T-helper 1 cell treated with Interleukin-12 subunit alpha and Interleukin-12 subunit beta and Interleukin-4 antibody, amounts not matched to agents 30 μg/mL and 1 μg/mL, for 36 hours (primary cell): ENCODE measurements at regions not wholly inside any gene's neighbourhood (a gene's known extent, or its start where the extent isn't known, plus 50 kb on each side); places are given as distances from the start of the nearest gene placed in this dataset.

Experiments
- H3K27ac Mint-ChIP-seq: one replicate; pipeline ENCODE4 v1.8.0; 2021; ENCODE audit warnings: mild to moderate bottlenecking, mixed read lengths
- H3K27me3 Mint-ChIP-seq: one replicate; pipeline ENCODE4 v1.8.0; 2021; ENCODE audit warnings: low read depth, mixed read lengths
- H3K36me3 Mint-ChIP-seq: one replicate; pipeline ENCODE4 v1.8.0; 2021; ENCODE audit warnings: low read depth, mixed read lengths
- H3K4me1 Mint-ChIP-seq: one replicate; pipeline ENCODE4 v1.8.0; 2021; ENCODE audit warnings: low read depth, mixed read lengths
- H3K4me3 Mint-ChIP-seq: one replicate; pipeline ENCODE4 v1.8.0; 2021; ENCODE audit warnings: mild to moderate bottlenecking, moderate library complexity, mixed read lengths
- H3K9me3 Mint-ChIP-seq: one replicate; pipeline ENCODE4 v1.8.0; 2021; ENCODE audit warnings: mixed read lengths

DNA sequence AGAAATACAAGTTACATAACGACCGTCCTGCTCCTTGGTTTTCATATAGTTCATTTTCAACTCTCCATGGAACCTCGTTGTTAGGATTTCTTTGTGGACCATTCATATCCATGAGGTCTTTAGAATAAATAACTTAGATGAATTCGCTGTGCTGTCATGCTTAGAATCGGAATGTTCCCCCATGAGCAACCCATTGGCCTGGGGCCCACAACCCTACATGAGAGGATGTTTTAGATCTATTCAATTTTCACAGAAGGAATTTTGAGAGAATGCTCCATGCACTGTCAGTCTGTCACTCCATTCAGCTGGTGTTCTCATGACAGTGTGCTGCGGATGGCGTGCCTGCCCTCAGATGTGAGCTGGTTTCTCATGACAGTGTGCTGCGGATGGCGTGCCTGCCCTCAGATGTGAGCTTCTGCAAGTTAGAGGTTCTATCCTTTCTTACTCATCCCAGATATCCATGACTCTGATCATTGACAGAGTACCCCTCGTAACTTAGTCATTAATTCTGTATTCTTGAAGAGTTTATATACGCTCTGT is 1193.1 kb downstream of the EFNB2 start:
- H3K27ac Mint-ChIP-seq: no peak overlapping the region
- H3K4me1 Mint-ChIP-seq: no peaks in the 10 kb centered on the region
- H3K27me3 Mint-ChIP-seq: no peaks in the 10 kb centered on the region
- H3K36me3 Mint-ChIP-seq: no peaks in the 10 kb centered on the region
- no peaks in the 10 kb centered on the region for H3K9me3 Mint-ChIP-seq
- H3K4me3 Mint-ChIP-seq: no peak overlapping the region

DNA sequence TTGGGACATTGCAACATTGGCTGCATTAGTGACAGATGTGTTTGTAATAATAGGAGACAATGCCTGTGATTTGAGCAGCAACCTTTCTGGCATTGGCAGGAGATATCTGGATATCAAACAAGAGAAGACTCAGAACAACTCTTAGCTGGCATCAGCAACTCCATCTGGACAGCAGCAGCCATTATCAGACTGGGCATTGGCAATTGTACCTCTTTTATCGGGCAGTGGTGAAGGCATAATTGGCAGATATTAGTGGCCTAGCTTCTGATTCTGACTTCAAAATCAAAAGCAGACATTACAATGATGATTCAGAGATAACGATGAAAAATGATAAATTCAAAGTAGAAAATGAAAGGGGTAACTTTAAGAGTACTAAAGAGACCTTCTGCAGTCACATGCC is 1193.7 kb downstream of the EFNB2 start:
- Mint-ChIP-seq H3K4me3 (no peak overlapping the region), H3K36me3 (no peaks in the 10 kb centered on the region), H3K27me3 (no peaks in the 10 kb centered on the region), H3K4me1 (no peaks in the 10 kb centered on the region), H3K27ac (no peak overlapping the region), H3K9me3 (no peaks in the 10 kb centered on the region)

DNA sequence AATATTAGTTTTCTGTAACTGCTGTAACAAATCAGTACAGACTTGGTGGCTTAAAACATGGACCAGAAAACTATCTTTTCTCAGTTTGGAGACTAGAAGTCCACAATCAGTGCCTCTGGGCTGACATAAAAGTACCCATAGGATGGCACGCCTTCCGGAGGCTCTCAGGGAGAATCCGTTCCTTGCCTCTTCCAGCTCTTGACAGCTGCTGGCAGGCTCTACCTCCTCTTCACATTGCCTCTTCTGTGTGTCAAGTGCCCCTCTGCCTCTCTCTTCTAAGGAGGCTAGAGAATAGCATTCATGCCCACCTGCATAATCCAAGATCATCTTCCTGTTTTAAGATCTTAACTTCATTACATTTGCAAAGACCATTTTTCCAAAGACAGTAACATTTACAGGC is 1194.2 kb downstream of the EFNB2 start:
- Mint-ChIP-seq H3K27me3 (no peaks in the 10 kb centered on the region), H3K9me3 (no peaks in the 10 kb centered on the region), H3K27ac (no peak overlapping the region), H3K4me3 (no peak overlapping the region), H3K4me1 (no peaks in the 10 kb centered on the region), H3K36me3 (no peaks in the 10 kb centered on the region)

DNA sequence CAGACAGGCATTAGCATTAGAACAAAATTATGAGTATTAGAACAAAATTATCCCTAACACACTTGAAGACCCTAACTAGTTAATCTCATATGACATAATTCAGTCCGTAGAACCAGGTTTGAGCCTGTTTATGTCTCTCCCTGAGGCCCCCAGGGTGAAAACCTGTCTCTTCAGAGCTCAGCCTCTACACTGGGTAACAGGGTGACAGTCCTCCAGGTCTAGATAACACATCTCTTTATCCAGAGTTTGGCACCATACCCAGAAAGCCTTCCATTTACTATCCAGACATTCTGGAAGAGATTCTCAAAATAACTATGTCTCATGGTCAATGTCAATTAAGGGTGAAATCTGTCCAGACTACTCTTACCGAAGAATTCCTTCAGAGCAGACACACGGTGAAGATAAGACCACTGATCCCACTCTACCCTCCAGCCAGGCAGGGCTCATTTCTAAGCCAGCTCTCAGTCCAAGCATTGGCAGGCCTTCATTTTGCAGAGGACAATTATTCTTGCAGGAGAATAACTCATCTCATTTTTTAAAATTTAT is 1195.3 kb downstream of the EFNB2 start:
- Mint-ChIP-seq H3K27ac (no peak overlapping the region), H3K9me3 (no peaks in the 10 kb centered on the region), H3K27me3 (no peaks in the 10 kb centered on the region), H3K36me3 (no peaks in the 10 kb centered on the region), H3K4me1 (no peaks in the 10 kb centered on the region), H3K4me3 (no peak overlapping the region)

DNA sequence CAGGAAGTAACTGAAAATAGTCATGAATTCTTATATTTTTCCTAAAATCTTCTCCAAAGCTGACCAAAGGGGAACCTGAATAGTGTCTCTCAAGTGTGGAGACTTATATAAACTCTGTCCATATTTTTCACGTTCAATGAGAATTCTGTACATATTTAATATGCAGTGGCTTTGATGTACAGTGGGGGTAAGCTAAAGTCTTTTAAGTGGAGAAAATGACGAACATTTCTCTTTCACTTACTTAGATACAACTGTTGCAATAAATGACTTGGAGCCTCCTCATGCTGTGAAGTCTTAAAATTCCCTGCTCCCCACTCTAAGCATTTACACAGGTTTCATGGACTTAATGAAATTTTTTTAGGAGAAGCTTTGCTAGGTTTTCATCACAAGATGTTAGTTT is 1196.7 kb downstream of the EFNB2 start:
- no peaks in the 10 kb centered on the region for H3K9me3 Mint-ChIP-seq

DNA sequence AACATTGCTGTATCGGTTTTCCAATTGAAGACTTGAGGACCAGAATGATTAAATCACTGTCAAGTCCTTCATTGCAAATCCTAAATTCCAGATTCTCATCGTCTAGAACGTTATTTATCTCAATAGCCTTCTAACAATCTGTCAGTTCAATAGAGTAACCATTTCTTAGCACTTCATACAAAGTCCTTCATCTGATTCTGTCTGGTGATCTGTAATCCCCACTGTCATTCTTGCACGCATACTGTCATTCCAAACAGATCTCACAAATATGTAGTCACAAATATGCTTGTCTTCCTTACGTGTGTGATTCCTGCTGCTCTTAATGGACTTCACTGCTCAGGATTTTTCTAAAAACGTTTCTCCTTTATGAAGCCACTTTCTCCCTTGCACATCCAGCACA is 1197.5 kb downstream of the EFNB2 start:
- Mint-ChIP-seq H3K36me3 (no peaks in the 10 kb centered on the region), H3K27ac (no peak overlapping the region), H3K4me3 (no peak overlapping the region), H3K4me1 (no peaks in the 10 kb centered on the region), H3K27me3 (no peaks in the 10 kb centered on the region), H3K9me3 (no peaks in the 10 kb centered on the region)

More for the DNA sequence above, 1196.7 kb downstream of the EFNB2 start:
- H3K36me3 Mint-ChIP-seq: no peaks in the 10 kb centered on the region
- H3K4me3 Mint-ChIP-seq: no peak overlapping the region
- H3K27ac Mint-ChIP-seq: no peak overlapping the region
- H3K27me3 Mint-ChIP-seq: no peaks in the 10 kb centered on the region
- H3K4me1 Mint-ChIP-seq: no peaks in the 10 kb centered on the region

DNA sequence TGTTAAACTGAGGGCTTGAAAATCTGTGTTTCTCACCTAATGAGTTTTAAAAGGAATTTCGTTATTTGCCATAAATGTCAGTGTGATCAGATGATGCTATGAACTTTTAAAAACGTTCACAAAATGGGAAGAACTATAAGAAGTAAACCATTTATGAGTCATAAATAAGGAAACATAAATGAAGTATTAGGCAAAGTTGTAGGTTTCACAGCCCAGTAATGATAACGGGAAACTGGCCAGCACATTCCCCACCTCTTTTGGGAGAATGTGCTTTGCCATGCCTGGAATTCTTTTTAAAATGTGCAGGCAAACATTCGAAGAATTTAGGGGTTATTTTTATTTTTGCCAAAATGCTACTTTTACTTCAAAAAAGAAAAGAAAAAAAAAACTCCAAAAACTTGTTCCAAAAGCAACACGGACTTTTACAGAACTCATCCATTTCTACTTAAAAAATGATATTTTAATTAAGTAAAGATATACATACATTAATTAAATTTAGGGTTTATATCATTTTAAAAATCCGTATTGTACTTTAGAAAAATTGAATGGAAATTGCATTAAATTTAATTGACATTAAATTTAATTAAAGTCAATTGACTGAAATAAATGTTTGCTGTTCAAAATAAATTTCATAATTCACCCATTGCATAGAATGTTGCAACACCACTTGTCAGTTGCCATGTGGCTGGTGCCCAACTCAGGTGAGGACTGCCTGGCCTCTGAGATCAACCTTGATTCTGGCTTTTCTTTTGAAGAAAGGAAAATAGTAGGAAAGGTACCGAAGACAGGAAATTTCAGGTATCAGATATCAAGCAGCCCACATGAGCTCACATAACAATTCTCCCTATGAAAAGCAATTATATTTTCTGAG is 1198.5 kb downstream of the EFNB2 start:
- Mint-ChIP-seq H3K9me3 (no peaks in the 10 kb centered on the region), H3K4me1 (no peaks in the 10 kb centered on the region), H3K27ac (no peak overlapping the region), H3K27me3 (no peaks in the 10 kb centered on the region), H3K36me3 (no peaks in the 10 kb centered on the region), H3K4me3 (no peak overlapping the region)

DNA sequence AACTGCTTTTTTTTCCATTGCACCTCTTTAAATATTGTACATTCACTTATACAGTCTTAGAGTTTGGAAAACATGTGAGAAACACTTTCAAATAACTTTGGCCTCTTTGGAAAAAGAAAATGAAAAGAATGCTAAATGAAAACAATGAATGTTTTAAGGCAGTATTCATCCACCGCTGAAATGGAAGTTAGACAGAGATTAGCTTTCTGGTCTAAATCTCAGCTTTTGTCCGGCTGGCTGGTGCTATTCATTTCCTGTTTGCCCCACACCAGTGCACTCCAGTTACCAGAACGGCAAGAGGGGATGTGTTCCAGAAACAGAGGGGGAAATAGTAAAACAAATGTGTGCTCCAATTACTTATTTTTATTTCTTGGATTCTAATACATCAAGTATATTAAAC is 1201.3 kb downstream of the EFNB2 start:
- Mint-ChIP-seq H3K27me3 (no peaks in the 10 kb centered on the region), H3K36me3 (no peaks in the 10 kb centered on the region), H3K9me3 (no peaks in the 10 kb centered on the region), H3K27ac (no peak overlapping the region), H3K4me3 (no peak overlapping the region), H3K4me1 (no peaks in the 10 kb centered on the region)

- Mint-ChIP-seq H3K4me3 (no peak overlapping the region), H3K9me3 (no peaks in the 10 kb centered on the region), H3K4me1 (no peaks in the 10 kb centered on the region), H3K27ac (no peak overlapping the region), H3K27me3 (no peaks in the 10 kb centered on the region), H3K36me3 (no peaks in the 10 kb centered on the region)
Observed at GRCh38 chr13:105333416-105333815, 1202.0 kb downstream of the EFNB2 start.

- Mint-ChIP-seq H3K27ac (no peak overlapping the region), H3K36me3 (no peaks in the 10 kb centered on the region), H3K9me3 (no peaks in the 10 kb centered on the region), H3K4me3 (no peak overlapping the region), H3K27me3 (no peaks in the 10 kb centered on the region), H3K4me1 (no peaks in the 10 kb centered on the region)
Observed at GRCh38 chr13:105329359-105329758, 1206.1 kb downstream of the EFNB2 start.

- H3K27me3 Mint-ChIP-seq: no peaks in the 10 kb centered on the region
- H3K9me3 Mint-ChIP-seq: no peaks in the 10 kb centered on the region
- no peak overlapping the region for H3K27ac Mint-ChIP-seq
- no peak overlapping the region for H3K4me3 Mint-ChIP-seq
- H3K4me1 Mint-ChIP-seq: no peaks in the 10 kb centered on the region
- H3K36me3 Mint-ChIP-seq: no peaks in the 10 kb centered on the region
Observed at GRCh38 chr13:105328212-105328611, 1207.2 kb downstream of the EFNB2 start.

DNA sequence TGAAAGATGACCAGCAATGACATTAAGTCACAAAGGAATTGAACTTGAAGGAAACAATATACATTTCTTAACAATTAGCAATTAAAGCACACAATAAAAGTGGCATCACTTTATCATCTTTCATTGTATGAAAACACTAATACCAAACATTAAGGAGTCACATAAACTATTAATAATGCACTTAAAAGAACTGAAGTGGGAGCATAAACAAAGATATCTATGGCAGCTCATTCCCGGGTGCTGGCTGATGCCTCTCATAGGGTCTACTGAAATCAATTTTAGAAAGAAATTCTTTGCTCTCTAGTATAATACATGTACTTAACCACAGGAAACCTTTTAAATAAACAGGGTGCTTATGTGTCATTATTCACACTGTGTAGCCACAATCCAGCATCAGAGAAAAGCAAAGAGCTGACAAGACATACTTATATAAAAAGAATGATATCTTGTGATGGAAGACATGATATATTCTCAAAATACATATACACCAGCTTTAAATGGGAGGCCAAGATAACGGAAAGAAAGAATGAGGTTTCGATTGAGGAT is 1207.8 kb downstream of the EFNB2 start:
- H3K27ac Mint-ChIP-seq: no peak overlapping the region
- H3K9me3 Mint-ChIP-seq: no peaks in the 10 kb centered on the region
- H3K4me1 Mint-ChIP-seq: no peaks in the 10 kb centered on the region
- H3K36me3 Mint-ChIP-seq: no peaks in the 10 kb centered on the region
- H3K4me3 Mint-ChIP-seq: no peak overlapping the region
- H3K27me3 Mint-ChIP-seq: no peaks in the 10 kb centered on the region

DNA sequence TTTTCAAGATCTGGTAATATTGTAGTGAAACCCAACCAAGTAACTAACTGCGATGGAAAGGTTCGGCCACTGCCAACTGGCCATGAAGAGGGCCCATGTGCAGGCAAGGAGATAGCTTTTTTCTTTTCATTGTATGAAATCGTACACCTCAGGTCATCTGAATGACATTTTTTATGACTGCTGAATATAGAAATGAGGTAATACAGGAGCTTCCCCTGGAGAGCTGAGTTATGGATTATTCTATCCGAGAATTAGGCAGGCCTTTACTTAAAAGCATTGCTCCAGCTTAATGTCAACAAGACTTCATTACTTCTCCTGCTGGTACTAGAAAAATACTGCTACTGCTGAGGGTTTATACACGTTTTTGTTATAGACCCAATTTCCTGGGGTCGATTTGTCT is 1215.6 kb downstream of the EFNB2 start:
- H3K27ac Mint-ChIP-seq: no peak overlapping the region
- no peaks in the 10 kb centered on the region for H3K4me1 Mint-ChIP-seq
- H3K27me3 Mint-ChIP-seq: no peaks in the 10 kb centered on the region
- H3K4me3 Mint-ChIP-seq: no peak overlapping the region
- H3K9me3 Mint-ChIP-seq: no peaks in the 10 kb centered on the region
- H3K36me3 Mint-ChIP-seq: no peaks in the 10 kb centered on the region

- no peaks in the 10 kb centered on the region for H3K27me3 Mint-ChIP-seq
- H3K9me3 Mint-ChIP-seq: no peaks in the 10 kb centered on the region
- H3K4me1 Mint-ChIP-seq: no peaks in the 10 kb centered on the region
- no peak overlapping the region for H3K4me3 Mint-ChIP-seq
- H3K27ac Mint-ChIP-seq: no peak overlapping the region
- H3K36me3 Mint-ChIP-seq: no peaks in the 10 kb centered on the region
Observed at GRCh38 chr13:105316731-105317130, 1218.7 kb downstream of the EFNB2 start.

DNA sequence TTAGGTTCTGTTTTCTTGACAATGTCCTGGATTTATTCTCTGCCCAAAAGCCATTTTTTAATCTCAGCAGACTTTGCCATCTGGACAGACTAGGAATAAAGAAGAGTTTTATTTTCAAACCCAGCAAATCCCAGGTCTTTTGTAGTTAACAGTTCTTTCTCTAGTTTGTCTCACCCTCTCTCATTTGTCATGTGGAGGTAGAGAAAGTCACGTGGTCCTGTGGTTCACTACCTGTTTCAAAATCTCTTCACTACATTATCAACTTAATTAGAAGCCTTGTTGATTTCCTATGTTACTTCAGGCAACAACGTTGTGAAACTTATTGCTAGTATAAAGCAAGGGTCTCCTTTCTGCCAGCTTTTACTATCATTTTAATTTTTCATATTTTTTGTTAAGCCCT is 1222.6 kb downstream of the EFNB2 start:
- Mint-ChIP-seq H3K27me3 (no peaks in the 10 kb centered on the region), H3K4me1 (no peaks in the 10 kb centered on the region), H3K36me3 (no peaks in the 10 kb centered on the region), H3K4me3 (no peak overlapping the region), H3K27ac (no peak overlapping the region), H3K9me3 (no peaks in the 10 kb centered on the region)
